GM19324 (cell line): ENCODE measurements at regions not wholly inside any gene's neighbourhood (a gene's known extent, or its start where the extent isn't known, plus 50 kb on each side); places are given as distances from the start of the nearest gene placed in this dataset.
"Not testable (repeated sequence)": the region's sequence is repeated elsewhere in the genome, so short reads cannot be mapped to it uniquely, and the experiment has no call there.

ENCODE experiments used
- ATAC-seq: cut with Tn5 transposase; IDR thresholded peaks from one replicate; pipeline ENCODE4 v1.9.1; 2021; ENCODE audit warnings: mild to moderate bottlenecking, moderate library complexity; ENCODE audit not compliant: unreplicated experiment, low FRiP score

GRCh38 chr20:54909702-54910101 lies 434.3 kb downstream of the DOK5 start:
- no peak for ATAC-seq

GRCh38 chr20:54906134-54906533 lies 430.7 kb downstream of the DOK5 start:
- not testable (repeated sequence) for ATAC-seq

- no peak for ATAC-seq
These were observed 422.4 kb downstream of the DOK5 start for GRCh38 chr20:54897787-54898186.

- no peak for ATAC-seq
These were observed 416.5 kb downstream of the DOK5 start for GRCh38 chr20:54891907-54892306.

GRCh38 chr20:54879393-54879792 lies 404.0 kb downstream of the DOK5 start:
- no peak for ATAC-seq

- no peak for ATAC-seq
These were observed 399.9 kb downstream of the DOK5 start for GRCh38 chr20:54875307-54875706.

- no peak for ATAC-seq
These were observed 399.3 kb downstream of the DOK5 start for GRCh38 chr20:54874718-54875117.

GRCh38 chr20:54872440-54872839 lies 397.0 kb downstream of the DOK5 start:
- no peak for ATAC-seq

GRCh38 chr20:54869765-54870164 lies 394.4 kb downstream of the DOK5 start:
- ATAC-seq = no peak

- no peak for ATAC-seq
These were observed 389.9 kb downstream of the DOK5 start for GRCh38 chr20:54865273-54865672.

GRCh38 chr20:54860716-54861115 lies 385.3 kb downstream of the DOK5 start:
- ATAC-seq = no peak

- no peak for ATAC-seq
These were observed 380.8 kb downstream of the DOK5 start for GRCh38 chr20:54856202-54856601.

GRCh38 chr20:54849741-54850140 lies 374.3 kb downstream of the DOK5 start:
- ATAC-seq = no peak

GRCh38 chr20:54848984-54849538 lies 373.7 kb downstream of the DOK5 start:
- no peak for ATAC-seq

- ATAC-seq = no peak
These were observed 372.9 kb downstream of the DOK5 start for GRCh38 chr20:54848262-54848661.

- no peak for ATAC-seq
These were observed 371.6 kb downstream of the DOK5 start for GRCh38 chr20:54846948-54847347.

GRCh38 chr20:54844346-54844745 lies 369.0 kb downstream of the DOK5 start:
- no peak for ATAC-seq

GRCh38 chr20:54843865-54844264 lies 368.5 kb downstream of the DOK5 start:
- ATAC-seq = no peak

GRCh38 chr20:54843431-54843830 lies 368.0 kb downstream of the DOK5 start:
- no peak for ATAC-seq

GRCh38 chr20:54839224-54839623 lies 363.8 kb downstream of the DOK5 start:
- no peak for ATAC-seq

- no peak for ATAC-seq
These were observed 361.8 kb downstream of the DOK5 start for GRCh38 chr20:54837226-54837625.

GRCh38 chr20:54822386-54822785 lies 347.0 kb downstream of the DOK5 start:
- no peak for ATAC-seq

GRCh38 chr20:54820392-54820791 lies 345.0 kb downstream of the DOK5 start:
- ATAC-seq = no peak
